OCI-LY3 (cell line): ENCODE measurements at regions not wholly inside any gene's neighbourhood (a gene's known extent, or its start where the extent isn't known, plus 50 kb on each side); places are given as distances from the start of the nearest gene placed in this dataset.

Source experiments
- EZH2phosphoT487 ChIP-seq: fragments of 200-600 bp; shearing (Covaris generic); IDR thresholded peaks from 2 replicates; pipeline ENCODE4 v1.6.1; 2018; ENCODE audit warnings: antibody characterized with exemption, mixed run types, low read depth
- TF ChIP-seq, protein P1 (sequence below): fragments of 200-600, 300-600 bp; sonication (generic); IDR thresholded peaks from 2 replicates; pipeline ENCODE4 v1.5.1; 2014; ENCODE audit warnings: antibody characterized with exemption, low read length, low read depth

DNA sequence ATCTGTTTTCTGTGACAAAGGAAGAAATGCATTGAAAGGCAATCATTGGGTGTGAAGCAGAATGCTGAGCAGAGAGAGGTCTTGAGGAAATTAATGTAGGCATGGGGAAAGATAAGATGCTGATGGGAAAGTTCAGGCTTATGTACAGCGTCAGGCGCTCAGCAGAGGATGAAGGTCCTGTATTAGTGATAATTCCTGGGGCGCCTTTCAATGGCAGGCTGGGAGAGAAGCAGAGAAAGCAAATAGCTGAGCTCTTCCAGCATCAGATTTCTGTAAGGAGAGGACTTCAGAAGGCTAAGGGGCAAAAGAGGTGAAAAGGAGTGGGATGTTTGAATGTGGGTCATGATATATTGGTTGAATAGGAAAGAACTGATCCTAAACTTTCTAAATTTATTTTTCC lies 129.8 kb downstream of the HNMT start:
- TF ChIP-seq, protein P1, sequence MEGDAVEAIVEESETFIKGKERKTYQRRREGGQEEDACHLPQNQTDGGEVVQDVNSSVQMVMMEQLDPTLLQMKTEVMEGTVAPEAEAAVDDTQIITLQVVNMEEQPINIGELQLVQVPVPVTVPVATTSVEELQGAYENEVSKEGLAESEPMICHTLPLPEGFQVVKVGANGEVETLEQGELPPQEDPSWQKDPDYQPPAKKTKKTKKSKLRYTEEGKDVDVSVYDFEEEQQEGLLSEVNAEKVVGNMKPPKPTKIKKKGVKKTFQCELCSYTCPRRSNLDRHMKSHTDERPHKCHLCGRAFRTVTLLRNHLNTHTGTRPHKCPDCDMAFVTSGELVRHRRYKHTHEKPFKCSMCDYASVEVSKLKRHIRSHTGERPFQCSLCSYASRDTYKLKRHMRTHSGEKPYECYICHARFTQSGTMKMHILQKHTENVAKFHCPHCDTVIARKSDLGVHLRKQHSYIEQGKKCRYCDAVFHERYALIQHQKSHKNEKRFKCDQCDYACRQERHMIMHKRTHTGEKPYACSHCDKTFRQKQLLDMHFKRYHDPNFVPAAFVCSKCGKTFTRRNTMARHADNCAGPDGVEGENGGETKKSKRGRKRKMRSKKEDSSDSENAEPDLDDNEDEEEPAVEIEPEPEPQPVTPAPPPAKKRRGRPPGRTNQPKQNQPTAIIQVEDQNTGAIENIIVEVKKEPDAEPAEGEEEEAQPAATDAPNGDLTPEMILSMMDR = no peak
- no peak for TF ChIP-seq EZH2phosphoT487
